HG02610 (cell line): ENCODE measurements at regions not wholly inside any gene's neighbourhood (a gene's known extent, or its start where the extent isn't known, plus 50 kb on each side); places are given as distances from the start of the nearest gene placed in this dataset.
"Not testable (repeated sequence)": the region's sequence is repeated elsewhere in the genome, so short reads cannot be mapped to it uniquely, and the experiment has no call there.

ENCODE experiments used
- ATAC-seq: cut with Tn5 transposase; IDR thresholded peaks from one replicate; pipeline ENCODE4 v1.9.1; 2021; ENCODE audit warnings: mild to moderate bottlenecking, moderate library complexity; ENCODE audit not compliant: unreplicated experiment

GRCh38 chrX:114028907-114029662 is 554.8 kb upstream of the HTR2C start:
- ATAC-seq = no peak

GRCh38 chrX:114017086-114017485 is 566.8 kb upstream of the HTR2C start:
- ATAC-seq = no peak

GRCh38 chrX:114015966-114016365 is 567.9 kb upstream of the HTR2C start:
- no peak for ATAC-seq

- no peak for ATAC-seq
These were observed 577.2 kb upstream of the HTR2C start for GRCh38 chrX:114006664-114007063.

- ATAC-seq = no peak
These were observed 587.1 kb upstream of the HTR2C start for GRCh38 chrX:113996781-113997180.

GRCh38 chrX:113991720-113992119 is 592.2 kb upstream of the HTR2C start:
- ATAC-seq = not testable (repeated sequence)

- ATAC-seq = not testable (repeated sequence)
These were observed 593.2 kb upstream of the HTR2C start for GRCh38 chrX:113990669-113991068.

DNA sequence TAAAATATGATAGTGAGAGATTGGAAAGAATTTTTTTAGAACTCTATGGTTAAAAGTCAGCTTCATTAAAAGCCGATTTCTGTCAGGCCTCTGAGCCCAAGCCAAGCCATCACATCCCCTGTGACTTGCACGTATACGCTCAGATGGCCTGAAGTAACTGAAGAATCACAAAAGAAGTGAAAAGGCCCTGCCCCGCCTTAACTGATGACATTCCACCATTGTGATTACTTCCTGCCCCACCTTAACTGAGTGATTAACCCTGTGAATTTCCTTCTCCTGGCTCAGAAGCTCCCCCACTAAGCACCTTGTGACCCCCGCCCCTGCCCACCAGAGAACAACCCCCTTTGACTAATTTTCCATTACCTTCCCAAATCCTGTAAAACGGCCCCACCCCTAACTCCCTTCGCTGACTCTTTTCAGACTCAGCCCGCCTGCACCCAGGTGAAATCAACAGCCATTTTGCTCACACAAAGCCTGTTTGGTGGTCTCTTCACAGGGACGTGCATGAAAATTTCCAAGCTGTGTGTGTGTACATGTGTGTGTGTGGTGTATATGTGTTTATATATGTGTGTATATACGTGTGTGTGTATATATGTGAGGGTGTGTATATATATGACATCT is 595.5 kb upstream of the HTR2C start:
- ATAC-seq = not testable (repeated sequence)

- ATAC-seq = no peak
These were observed 597.5 kb upstream of the HTR2C start for GRCh38 chrX:113986427-113986826.

DNA sequence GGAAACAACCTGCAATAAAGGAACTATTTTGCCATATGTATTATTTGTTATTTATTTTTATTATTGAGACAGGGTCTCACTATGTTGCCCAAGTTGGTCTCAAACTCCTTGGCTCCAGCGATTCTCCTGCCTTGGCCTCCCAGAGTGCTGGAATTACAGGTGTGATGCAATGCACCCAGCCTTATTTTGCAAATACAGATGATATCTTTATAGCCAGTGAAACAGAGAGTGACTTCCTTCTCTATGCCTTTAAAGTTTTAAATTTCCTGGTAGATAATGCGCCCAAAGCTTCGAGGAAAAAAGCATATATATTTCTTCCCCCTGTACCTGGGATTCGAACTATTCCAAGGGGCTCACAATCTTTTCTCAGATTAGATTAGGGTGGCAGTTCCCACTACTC is 601.1 kb upstream of the HTR2C start:
- ATAC-seq = no peak

DNA sequence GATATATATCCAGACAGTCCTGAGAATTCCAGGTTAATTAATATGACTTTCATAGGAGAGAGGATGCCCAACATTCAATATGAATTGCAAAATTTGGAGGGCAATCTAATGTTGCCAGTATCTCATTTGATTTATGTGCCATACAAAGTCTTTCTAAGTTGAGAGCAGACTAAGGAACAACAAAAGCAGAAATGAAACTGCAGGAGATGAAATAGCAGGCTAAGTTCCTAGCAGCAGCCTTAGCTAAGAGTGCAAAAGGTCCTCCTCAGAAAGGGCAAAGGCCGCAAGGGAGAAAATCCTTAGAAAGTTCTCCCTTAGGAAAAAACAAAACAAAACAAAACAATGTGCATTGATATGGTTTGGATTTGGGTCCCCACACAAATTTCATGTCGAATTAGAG is 602.9 kb upstream of the HTR2C start:
- ATAC-seq = no peak

DNA sequence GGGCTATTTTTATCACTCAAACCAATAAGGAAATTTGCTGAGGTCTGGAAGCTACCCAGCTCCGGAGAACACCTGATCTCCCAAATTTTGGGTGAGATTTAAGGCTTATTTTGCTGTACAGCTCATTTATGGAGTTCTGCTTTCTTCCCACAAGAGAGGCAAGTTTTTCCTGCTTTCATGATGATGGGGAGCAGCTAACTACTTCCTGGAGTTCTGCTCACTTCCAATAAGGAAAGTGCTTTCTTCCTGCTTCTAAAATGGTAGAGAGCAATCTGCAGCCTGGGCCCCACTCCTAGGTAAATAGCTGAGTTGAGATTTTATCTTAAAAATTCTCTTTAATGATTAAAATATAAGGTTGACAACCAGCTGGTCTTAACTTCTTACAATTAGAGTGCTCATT is 606.0 kb upstream of the HTR2C start:
- ATAC-seq = no peak

DNA sequence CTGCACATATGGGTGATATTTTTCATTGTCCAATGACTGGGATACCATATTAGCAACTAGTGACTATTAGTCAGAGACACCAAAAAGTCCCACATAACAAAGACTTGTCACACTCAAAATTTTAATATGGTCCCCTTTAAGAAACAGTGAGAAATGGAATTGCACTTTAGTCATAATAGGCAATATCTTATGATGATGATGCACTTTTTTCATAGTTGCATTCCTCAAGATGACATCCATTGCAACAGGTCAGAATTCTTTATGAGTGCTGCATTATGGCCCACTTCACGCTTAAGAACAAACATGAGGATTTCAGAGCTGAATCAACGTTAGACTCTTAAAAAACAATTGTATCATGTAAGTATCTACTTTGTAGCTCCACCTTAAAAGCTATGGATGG is 608.4 kb upstream of the HTR2C start:
- ATAC-seq = no peak

GRCh38 chrX:113974881-113975280 is 609.0 kb upstream of the HTR2C start:
- no peak for ATAC-seq

DNA sequence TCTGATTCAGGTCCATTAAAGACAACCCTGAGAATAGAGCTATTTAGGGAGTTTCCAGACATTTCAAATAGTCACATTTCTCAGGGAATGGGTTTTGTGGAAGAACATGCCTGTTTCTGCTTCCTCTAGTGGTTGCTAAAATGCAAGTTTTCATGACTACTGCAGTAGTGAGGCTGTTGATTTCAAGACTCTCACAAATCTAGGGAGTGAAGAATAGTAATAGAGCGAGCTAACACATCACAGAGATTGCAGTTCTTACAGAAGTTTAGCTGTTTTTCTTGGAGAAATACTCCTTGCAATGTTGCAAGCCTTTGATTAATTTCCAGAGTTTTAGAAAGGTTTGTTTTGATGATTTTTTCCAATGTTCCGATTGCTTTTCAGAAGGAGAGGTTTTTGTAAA is 610.2 kb upstream of the HTR2C start:
- ATAC-seq = no peak

DNA sequence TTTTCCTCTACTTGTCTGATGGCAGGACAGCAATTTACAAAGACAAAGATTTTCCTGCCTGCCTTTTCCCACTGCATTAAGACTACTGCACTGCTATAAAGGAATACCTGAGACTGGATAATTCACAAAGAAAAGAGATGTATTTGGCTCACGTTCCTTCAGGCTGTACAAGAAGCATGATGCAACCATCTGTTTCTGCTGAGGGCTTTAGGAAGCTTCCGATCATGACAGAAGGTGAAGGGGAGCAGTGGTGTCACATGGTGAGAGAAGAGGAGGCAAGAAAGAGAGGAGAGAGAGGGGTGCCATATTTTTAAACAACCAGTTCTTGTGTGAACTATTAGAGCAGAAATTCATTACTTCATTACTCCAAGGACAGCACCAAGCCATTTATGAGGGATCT is 617.1 kb upstream of the HTR2C start:
- ATAC-seq = no peak

- no peak for ATAC-seq
These were observed 621.5 kb upstream of the HTR2C start for GRCh38 chrX:113962343-113962742.

DNA sequence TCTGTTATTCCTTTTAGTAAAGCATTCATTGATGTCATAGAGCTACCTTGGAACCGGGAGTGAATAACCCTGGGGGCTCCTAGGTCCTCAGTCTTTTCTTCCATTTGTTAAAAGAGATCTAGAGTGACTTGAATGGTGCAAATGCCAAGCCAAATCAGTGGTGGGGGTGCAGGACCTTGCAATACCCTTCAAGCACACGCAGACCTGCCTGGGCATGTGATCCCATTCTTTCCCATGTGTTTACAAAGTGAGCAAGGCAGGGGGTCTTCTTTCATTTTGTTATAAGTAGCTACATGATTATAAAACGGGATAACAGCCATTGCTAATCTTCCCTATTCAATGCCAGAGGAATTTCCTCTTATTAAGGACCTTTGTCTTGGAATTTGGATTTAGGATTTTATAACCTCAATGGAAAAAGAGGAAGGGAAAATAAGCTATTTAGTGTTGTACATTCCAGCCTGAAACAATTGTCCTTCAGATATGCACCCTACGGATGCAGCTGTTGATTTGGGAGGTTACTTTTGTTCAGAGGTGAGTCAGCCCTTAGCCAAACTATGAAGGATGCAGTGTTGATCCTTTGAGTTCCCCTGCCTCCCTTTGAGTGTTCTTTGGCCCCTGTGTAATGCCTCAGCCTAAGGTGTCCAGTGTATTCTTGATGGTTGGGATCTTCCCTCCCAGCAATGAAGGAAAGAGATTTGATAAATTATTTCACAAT is 623.8 kb upstream of the HTR2C start:
- no peak for ATAC-seq

DNA sequence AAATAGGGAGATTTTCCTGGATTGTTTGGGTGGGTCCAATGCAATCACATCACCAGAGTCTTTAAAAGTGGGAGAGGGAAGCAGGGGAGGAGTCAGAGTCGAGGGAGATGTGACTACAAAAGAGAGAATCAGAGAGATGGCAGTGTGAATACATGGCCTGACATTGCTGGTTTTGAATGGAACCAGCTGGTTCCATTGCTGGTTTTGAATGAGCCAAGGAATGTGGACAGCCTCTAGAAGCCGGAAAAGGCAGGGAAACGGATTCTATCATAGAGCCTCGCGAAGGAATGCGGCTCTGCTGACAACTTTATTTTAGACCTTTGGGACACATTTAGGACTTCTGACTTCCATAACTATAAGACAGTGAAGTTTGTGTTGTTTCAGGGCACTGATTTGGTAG is 627.0 kb upstream of the HTR2C start:
- ATAC-seq = no peak

GRCh38 chrX:113954297-113954696 is 629.6 kb upstream of the HTR2C start:
- no peak for ATAC-seq

DNA sequence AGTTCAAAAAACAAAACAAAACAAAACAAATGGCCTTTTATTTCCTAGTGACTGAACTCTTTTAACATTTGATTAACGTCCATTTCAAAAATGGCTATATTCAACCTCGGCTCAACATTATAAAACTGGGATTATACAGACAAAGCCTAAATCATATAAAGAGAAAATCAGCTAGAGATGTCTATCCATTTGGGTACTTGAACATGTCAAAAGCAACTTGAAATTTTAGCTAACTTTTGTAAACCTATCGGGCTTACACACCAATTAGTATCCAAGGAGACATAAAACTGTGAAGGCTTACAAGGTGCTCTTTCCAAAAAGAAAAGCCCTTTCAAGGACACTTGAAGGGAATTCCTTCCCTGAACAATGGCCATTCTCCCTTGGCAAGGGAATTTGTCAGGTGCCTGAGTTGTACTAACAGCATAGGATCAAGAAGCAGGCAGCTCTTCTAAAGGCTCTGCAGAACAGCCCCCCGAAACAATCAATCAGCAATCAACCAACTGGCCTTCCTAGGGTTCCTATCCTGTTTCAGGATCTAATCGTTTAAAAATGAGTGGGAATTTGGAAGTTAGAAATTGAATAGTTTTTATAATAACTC is 633.7 kb upstream of the HTR2C start:
- ATAC-seq = no peak

- ATAC-seq = no peak
These were observed 636.3 kb upstream of the HTR2C start for GRCh38 chrX:113947548-113947947.
